ENCODE measurements at regions not wholly inside any gene's neighbourhood (a gene's known extent, or its start where the extent isn't known, plus 50 kb on each side); places are given as distances from the start of the nearest gene placed in this dataset.

DNA sequence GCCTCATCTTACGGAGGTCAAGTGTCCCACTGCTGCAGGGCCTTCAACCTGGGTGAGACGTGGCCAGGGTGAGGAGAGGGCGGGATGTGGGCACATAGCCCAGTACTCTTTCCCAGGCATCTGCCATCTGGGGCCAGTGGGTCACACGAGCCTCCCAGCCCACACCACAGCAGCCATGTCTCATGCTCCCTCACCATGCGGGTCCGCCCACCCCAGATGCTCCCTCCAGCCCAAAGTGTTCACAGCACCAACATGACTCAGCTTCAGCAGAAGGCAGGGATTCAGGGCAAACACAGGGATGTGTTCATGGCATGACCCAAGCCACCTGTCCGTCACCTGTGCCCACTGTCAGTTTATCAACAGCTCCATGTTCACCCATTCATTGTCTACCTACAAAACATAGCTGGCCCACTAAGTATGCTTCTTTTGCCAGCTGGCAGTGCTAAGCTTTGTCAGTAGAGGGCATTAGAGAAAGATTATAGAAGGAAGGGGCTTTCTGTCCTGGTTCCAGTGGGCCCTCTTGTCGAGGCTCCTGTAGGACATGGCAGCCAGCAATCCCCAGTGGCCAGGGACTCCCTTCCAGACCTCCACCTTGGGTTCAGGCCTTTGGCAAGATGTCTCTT lies 109.2 kb downstream of the FOXF2 start:
- TF ChIP-seq, protein P1, sequence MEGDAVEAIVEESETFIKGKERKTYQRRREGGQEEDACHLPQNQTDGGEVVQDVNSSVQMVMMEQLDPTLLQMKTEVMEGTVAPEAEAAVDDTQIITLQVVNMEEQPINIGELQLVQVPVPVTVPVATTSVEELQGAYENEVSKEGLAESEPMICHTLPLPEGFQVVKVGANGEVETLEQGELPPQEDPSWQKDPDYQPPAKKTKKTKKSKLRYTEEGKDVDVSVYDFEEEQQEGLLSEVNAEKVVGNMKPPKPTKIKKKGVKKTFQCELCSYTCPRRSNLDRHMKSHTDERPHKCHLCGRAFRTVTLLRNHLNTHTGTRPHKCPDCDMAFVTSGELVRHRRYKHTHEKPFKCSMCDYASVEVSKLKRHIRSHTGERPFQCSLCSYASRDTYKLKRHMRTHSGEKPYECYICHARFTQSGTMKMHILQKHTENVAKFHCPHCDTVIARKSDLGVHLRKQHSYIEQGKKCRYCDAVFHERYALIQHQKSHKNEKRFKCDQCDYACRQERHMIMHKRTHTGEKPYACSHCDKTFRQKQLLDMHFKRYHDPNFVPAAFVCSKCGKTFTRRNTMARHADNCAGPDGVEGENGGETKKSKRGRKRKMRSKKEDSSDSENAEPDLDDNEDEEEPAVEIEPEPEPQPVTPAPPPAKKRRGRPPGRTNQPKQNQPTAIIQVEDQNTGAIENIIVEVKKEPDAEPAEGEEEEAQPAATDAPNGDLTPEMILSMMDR (IDR thresholded peaks at IDR 0.05; ENCODE audit: insufficient read depth, low read length), result no peak
- no peak overlapping the region for H3K4me3 ChIP-seq (ENCODE audit: low read depth, low read length)
- no peak for DNase-seq (ENCODE audit: low read depth)

DNA sequence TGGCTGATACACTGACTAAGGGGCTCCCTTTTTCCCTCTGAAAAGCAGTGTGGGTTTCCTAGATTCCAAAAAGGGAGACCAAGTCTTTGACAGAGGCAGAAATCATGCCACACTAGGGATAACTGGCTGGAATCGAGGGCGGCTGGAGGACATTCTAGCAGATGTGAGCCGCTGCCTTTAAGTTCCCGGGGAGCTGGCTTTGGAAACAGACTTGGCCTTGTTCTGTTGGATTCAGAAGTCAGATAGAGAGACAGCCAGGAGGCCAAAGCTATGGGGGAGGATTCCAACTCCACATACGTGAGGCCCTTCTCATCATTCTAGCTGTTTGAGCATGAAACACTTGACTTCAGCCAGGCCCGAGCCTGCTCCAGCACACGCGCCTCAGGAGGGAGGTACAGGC lies 109.9 kb upstream of the FOXC1 start:
- peak; percentile 47 for DNase-seq (ENCODE audit: low read depth)
- TF ChIP-seq, protein P1 (IDR thresholded peaks at IDR 0.05; ENCODE audit: insufficient read depth, low read length), result no peak
- H3K4me3 ChIP-seq (ENCODE audit: low read depth, low read length), result no peak overlapping the region

DNA sequence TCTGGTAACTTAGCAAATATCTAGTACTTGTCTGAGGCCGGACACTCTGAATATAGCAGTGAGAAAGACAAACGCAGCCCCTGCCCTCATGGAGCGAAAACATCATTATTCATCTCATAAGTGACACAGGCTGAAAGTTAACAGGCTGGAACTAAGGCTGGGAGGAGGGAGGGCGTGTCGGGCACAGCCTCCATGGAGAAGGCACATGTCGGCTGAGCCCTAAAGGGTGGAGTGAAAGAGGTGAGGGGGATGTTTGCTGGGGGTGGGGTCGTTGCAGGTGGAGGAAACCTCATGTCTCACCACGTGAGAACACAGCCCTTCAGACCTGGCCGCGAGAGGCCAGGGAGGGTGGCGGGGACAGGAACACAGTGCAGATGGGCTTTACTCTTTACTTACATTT lies 108.8 kb upstream of the FOXC1 start:
- no peak for DNase-seq (ENCODE audit: low read depth)

DNA sequence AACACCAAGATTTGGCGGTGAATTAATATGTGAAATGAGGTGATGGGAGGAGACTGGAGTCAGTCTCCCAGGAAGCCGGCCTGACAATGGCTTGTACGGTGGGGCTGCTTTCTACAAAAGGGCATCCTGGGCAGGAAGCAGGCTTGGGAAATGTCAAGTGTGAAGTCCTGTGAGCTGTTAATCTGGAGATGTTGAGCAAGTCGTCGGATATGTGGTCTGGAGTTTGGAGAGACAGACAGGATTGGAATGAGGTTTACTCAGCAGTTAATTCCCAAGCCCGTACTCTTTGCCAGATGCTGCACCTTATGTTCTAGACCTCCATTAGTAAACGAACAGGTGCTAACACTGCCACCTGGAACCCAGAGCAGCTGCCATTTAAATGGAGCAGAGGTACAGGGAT lies 107.7 kb upstream of the FOXC1 start:
- no peak overlapping the region for H3K4me3 ChIP-seq (ENCODE audit: low read depth, low read length)
- DNase-seq (ENCODE audit: low read depth), result peak; percentile 40
- TF ChIP-seq, protein P1 (IDR thresholded peaks at IDR 0.05; ENCODE audit: insufficient read depth, low read length), result no peak

More for the DNA sequence above, 108.8 kb upstream of the FOXC1 start:
- TF ChIP-seq, protein P1 (IDR thresholded peaks at IDR 0.05; ENCODE audit: insufficient read depth, low read length), result no peak
- no peak overlapping the region for H3K4me3 ChIP-seq (ENCODE audit: low read depth, low read length)

DNA sequence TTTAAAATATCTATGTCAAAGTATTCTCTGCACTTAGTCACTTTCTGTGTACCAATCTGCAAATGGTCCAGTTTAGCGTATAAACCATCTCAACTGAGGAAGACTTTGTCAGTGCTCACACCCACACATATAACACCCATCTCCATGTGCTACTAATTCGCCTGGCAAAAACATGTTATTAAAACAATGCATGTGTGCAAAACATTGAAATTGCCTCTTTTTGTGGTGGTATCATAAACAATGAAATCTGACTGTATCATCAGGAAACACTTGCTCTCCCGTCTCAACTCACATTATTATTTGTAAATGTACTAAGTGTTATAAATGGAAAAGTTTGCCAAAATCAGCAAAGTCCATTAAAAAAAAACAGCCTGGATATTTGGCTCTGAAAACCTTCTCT lies 105.9 kb upstream of the FOXC1 start:
- H3K4me3 ChIP-seq (ENCODE audit: low read depth, low read length), result no peak overlapping the region
- no peak for DNase-seq (ENCODE audit: low read depth)
- TF ChIP-seq, protein P1 (IDR thresholded peaks at IDR 0.05; ENCODE audit: insufficient read depth, low read length), result no peak

DNA sequence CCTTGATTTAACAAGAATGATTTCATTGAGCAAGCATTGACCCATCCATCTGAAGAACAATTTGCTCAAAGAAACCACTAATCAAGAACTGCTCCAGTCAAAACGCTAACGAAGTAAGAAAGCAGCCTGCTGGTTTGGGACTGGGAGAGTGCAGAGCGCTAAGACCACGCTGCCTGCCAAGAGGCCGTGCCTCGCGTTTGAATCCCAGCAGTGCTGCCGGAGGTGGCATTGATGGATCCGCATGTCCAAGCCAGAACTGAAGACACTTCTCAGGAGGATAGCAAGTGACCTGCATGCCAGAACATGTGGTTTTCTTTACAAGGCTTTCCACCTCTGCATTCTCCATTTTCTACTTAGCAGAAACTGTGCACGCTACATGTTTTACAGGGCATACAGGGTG lies 105.2 kb upstream of the FOXC1 start:
- DNase-seq (ENCODE audit: low read depth), result no peak
- H3K4me3 ChIP-seq (ENCODE audit: low read depth, low read length), result no peak overlapping the region
- TF ChIP-seq, protein P1 (IDR thresholded peaks at IDR 0.05; ENCODE audit: insufficient read depth, low read length), result no peak

DNA sequence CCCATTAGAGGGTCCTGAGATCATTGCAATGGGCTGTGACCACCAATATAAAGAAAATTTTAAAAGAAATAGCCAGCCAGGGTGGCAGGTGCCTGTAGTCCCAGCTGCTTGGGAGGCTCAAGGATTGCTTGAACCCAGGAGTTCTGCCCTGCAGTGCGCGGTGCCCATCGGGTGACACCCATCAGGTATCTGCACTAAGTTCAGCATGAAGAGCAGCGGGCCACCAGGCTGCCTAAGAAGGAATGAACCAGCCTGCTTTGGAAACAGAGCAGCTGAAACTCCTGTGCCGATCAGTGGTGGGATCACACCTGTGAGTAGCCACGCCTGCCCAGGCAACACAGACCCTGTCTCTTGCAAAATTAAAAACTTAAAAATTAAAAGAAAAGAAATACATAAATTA lies 102.5 kb upstream of the FOXC1 start:
- TF ChIP-seq, protein P1 (IDR thresholded peaks at IDR 0.05; ENCODE audit: insufficient read depth, low read length), result no peak
- no peak for DNase-seq (ENCODE audit: low read depth)
- H3K4me3 ChIP-seq (ENCODE audit: low read depth, low read length), result no peak overlapping the region
